LNCaP clone FGC (cell line): ENCODE measurements at regions not wholly inside any gene's neighbourhood (a gene's known extent, or its start where the extent isn't known, plus 50 kb on each side); places are given as distances from the start of the nearest gene placed in this dataset.

Experiments used
- DNase-seq: peaks from one replicate; pipeline ENCODE4 v3.0.0-alpha.2; 2011; ENCODE audit warnings: low read depth
- H3K4me3 ChIP-seq: 2 replicates; pipeline ENCODE4 v1.5.1; 2011; ENCODE audit warnings: mild to moderate bottlenecking, low read depth, low read length, control low read depth
- TF ChIP-seq, protein P1 (sequence below): IDR thresholded peaks from 2 replicates; pipeline ENCODE4 v1.5.1; 2012; ENCODE audit warnings: mild to moderate bottlenecking; ENCODE audit not compliant: control insufficient read depth, insufficient read depth; ENCODE audit errors: extremely low read depth

DNA sequence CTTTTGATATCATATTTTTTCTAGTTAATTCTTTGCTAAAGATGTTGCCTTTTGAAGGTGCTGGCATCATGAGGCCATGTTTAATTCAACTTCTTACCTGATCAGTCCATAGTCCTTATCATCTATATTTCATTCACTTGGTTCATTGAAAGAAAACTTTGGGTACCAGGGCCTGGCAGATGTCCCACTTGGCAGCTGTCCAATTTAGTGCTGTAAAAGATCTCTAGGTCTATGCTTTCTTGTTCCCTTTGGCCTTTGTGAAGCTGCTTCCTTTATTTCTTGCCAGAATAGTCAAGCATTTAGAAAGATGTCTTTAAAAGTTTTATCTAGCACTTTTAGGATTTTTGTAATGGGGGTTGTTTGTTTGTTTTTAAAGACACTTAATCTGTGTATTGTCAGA lies 61.7 kb upstream of the EYA4 start:
- H3K4me3 ChIP-seq, result no peak overlapping the region
- no peak for DNase-seq
- TF ChIP-seq, protein P1, sequence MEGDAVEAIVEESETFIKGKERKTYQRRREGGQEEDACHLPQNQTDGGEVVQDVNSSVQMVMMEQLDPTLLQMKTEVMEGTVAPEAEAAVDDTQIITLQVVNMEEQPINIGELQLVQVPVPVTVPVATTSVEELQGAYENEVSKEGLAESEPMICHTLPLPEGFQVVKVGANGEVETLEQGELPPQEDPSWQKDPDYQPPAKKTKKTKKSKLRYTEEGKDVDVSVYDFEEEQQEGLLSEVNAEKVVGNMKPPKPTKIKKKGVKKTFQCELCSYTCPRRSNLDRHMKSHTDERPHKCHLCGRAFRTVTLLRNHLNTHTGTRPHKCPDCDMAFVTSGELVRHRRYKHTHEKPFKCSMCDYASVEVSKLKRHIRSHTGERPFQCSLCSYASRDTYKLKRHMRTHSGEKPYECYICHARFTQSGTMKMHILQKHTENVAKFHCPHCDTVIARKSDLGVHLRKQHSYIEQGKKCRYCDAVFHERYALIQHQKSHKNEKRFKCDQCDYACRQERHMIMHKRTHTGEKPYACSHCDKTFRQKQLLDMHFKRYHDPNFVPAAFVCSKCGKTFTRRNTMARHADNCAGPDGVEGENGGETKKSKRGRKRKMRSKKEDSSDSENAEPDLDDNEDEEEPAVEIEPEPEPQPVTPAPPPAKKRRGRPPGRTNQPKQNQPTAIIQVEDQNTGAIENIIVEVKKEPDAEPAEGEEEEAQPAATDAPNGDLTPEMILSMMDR, result no peak

- no peak for DNase-seq
- TF ChIP-seq, protein P1, result no peak
- no peak overlapping the region for H3K4me3 ChIP-seq
These were observed 57.5 kb upstream of the EYA4 start for GRCh38 chr6:133183691-133184090.

DNA sequence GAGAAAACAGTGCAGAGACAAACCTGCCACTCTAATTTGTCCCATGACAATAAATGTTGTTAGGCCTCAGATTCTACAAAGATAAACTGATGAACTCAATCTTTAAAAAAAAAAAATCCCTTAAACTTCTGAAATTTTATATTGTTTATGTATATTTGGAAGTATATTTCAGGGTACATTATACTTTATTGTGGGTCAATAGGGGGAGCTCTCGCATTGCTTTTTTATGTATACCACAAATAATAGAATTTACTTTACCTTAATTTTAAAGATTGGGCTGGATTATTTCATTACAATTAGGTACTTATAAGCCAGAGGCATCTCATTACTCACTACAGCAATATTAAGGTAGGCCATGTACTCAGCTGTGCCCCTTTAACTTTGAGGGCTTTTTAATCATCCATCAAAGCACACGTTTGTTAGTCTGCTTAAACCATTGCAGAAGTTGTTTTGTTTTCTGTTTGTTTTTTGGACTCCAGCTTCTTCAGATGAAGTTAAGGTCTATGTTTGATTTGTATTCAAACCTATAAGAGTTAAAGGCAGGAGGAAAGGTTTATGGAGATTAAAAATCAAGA lies 56.3 kb upstream of the EYA4 start:
- no peak overlapping the region for H3K4me3 ChIP-seq
- no peak for DNase-seq
- TF ChIP-seq, protein P1, result peak; percentile 46

GRCh38 chr6:133185731-133186130 lies 55.4 kb upstream of the EYA4 start:
- TF ChIP-seq, protein P1, result no peak
- no peak for DNase-seq
- no peak overlapping the region for H3K4me3 ChIP-seq

DNA sequence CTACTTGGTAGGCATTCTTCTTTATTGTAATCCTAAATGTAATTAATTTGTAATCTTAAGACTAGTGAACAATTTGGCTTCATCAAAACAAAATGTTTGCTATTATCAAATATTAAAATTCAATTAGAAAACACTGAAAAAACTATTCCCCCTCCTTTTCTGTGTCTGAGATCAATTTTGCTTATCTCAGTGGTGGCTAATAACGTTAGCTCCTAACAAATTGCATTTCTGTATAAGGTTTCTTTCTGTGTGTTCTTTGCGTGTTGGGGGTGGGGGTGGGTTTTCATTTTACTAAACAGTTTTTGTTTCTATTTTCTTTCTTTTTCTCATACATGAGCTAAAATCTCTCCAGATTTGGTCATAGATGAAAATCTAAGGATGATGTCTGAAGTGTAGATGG lies 54.0 kb upstream of the EYA4 start:
- no peak overlapping the region for H3K4me3 ChIP-seq
- no peak for DNase-seq
- TF ChIP-seq, protein P1, result no peak

GRCh38 chr6:133187657-133188453 lies 53.3 kb upstream of the EYA4 start:
- no peak for DNase-seq

More at GRCh38 chr6:133187657-133188453, 53.3 kb upstream of the EYA4 start:
- no peak overlapping the region for H3K4me3 ChIP-seq
- TF ChIP-seq, protein P1, result no peak
